Lower lobe of right lung (tissue), 2 donors: ENCODE measurements at regions not wholly inside any gene's neighbourhood (a gene's known extent, or its start where the extent isn't known, plus 50 kb on each side); places are given as distances from the start of the nearest gene placed in this dataset.
"Not testable (repeated sequence)": the region's sequence is repeated elsewhere in the genome, so short reads cannot be mapped to it uniquely, and the experiment has no call there.

Source experiments
- ATAC-seq, 2 donors: fragments of 200-7000 bp; cut with Tn5 transposase; one replicate each; pipeline ENCODE4 v1.9.1; 2020 to 2022; ENCODE audit warnings: mild to moderate bottlenecking in 2 of 2, moderate library complexity in 2 of 2
- DNase-seq: peaks from one replicate; pipeline ENCODE4 v3.0.0-alpha.2; 2020
- H3K27ac ChIP-seq: fragments of 200-600 bp; one replicate; pipeline ENCODE4 v1.8.0; 2022
- H3K27me3 ChIP-seq: fragments of 200-600 bp; one replicate; pipeline ENCODE4 v1.8.0; 2022; ENCODE audit warnings: low read depth
- H3K36me3 ChIP-seq: fragments of 200-600 bp; one replicate; pipeline ENCODE4 v1.8.0; 2022; ENCODE audit warnings: mild to moderate bottlenecking
- H3K4me1 ChIP-seq: fragments of 200-600 bp; one replicate; pipeline ENCODE4 v1.8.0; 2022
- H3K4me3 ChIP-seq: fragments of 200-600 bp; one replicate; pipeline ENCODE4 v1.8.0; 2022; ENCODE audit warnings: mild to moderate bottlenecking
- H3K9me3 ChIP-seq: fragments of 200-600 bp; one replicate; pipeline ENCODE4 v1.8.0; 2022
- intact Hi-C: fragments of 100-400 bp; cut with DNase I; formaldehyde crosslinking; loops from one replicate; pipeline ENCODE4 v1.11.0; 2022
- TF ChIP-seq, protein P1 (sequence below): fragments of 200-600 bp; IDR thresholded peaks from one replicate; pipeline ENCODE4 v1.8.0; 2022; ENCODE audit warnings: antibody characterized with exemption, mild to moderate bottlenecking
- donor health status: DM: no; HTN: yes; CAD: no; lungs with severe emphysema.

DNA sequence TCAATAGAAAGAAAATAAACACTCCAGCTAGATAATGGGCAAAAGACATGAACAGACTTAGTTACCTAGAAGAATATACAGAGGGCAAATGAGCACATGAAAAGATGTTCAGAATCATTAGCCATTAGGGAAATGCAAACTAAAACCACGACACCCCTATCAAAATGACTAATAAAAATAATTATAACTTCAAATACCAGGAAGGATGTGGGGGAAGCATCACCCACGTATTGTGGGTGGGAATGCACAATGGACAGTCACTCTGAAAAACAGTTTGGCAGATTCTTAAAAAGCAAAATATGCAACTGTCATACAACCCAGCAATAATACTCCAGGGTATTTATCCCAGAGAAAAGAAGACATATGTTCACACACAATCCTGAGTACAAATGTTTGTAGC, 92.6 kb downstream of the DLL1 start:
- TF ChIP-seq, protein P1, sequence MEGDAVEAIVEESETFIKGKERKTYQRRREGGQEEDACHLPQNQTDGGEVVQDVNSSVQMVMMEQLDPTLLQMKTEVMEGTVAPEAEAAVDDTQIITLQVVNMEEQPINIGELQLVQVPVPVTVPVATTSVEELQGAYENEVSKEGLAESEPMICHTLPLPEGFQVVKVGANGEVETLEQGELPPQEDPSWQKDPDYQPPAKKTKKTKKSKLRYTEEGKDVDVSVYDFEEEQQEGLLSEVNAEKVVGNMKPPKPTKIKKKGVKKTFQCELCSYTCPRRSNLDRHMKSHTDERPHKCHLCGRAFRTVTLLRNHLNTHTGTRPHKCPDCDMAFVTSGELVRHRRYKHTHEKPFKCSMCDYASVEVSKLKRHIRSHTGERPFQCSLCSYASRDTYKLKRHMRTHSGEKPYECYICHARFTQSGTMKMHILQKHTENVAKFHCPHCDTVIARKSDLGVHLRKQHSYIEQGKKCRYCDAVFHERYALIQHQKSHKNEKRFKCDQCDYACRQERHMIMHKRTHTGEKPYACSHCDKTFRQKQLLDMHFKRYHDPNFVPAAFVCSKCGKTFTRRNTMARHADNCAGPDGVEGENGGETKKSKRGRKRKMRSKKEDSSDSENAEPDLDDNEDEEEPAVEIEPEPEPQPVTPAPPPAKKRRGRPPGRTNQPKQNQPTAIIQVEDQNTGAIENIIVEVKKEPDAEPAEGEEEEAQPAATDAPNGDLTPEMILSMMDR: no peak
- DNase-seq: no peak
- Histone ChIP-seq H3K9me3 (peaks cover 13% of the 10 kb centered on the region), H3K36me3 (no peaks in the 10 kb centered on the region), H3K4me3 (no peak overlapping the region), H3K27ac (no peak overlapping the region), H3K27me3 (no peaks in the 10 kb centered on the region), H3K4me1 (no peaks in the 10 kb centered on the region)
- intact Hi-C loops: no loop called here
- ATAC-seq: no peak

DNA sequence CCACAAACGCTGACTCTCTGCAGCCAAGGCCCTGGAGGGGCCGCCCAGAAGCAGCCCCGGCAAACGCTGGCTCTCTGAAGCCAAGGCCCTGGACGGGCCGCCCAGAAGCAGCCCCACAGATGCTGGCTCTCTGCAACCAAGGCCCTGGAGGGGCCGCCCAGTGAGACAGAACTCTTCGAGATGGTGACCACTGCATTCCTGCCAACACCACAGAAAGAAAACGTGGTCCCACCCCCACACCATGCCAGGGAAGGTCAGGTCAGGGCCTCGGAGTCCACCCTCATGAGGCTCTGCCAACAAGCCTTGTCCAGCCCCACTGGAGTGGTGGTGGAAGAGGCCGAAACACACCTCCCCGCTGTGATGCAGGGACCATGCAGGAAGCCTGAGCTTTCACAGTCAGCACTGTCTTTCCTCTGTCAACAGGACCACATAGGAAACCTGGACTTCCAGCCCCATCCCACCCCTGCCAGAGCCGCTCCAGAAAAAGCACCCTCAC, 97.5 kb downstream of the DLL1 start:
- TF ChIP-seq, protein P1: no peak
- Histone ChIP-seq H3K27me3 (no peaks in the 10 kb centered on the region), H3K9me3 (peaks cover 13% of the 10 kb centered on the region), H3K27ac (no peak overlapping the region), H3K4me1 (no peaks in the 10 kb centered on the region), H3K36me3 (no peaks in the 10 kb centered on the region), H3K4me3 (no peak overlapping the region)
- DNase-seq (no peak), ATAC-seq (no peak)
- intact Hi-C loops: no loop called here

GRCh38 chr6:170192905-170193304, 98.0 kb downstream of the DLL1 start:
- intact Hi-C loops: no loop called here
- H3K27me3 ChIP-seq: no peaks in the 10 kb centered on the region
- H3K36me3 ChIP-seq: no peaks in the 10 kb centered on the region
- DNase-seq (no peak), ATAC-seq (no peak)
- H3K4me1 ChIP-seq: no peaks in the 10 kb centered on the region
- H3K4me3 ChIP-seq: no peak overlapping the region
- H3K9me3 ChIP-seq: peaks cover 13% of the 10 kb centered on the region
- TF ChIP-seq, protein P1: no peak
- H3K27ac ChIP-seq: no peak overlapping the region

DNA sequence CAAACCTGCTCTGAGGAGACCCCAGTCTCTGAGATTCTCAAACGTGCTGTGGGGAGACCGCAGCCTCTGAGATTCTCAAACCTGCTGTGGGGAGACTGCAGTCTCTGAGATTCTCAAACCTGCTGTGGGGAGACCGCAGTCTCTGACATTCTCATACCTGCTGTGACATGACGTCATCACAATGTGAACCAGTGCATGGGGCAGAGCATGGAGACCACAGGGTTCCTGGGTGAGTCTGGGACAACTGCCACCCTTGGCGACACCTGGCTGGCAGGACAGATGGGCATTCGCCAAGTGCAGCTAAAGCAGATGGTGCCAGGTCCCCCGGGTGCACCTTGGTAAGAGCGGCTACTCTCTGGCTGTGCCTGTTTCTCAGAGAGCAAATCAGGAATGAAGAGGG, 98.8 kb downstream of the DLL1 start:
- peaks cover 13% of the 10 kb centered on the region for H3K9me3 ChIP-seq
- H3K4me3 ChIP-seq, H3K36me3 ChIP-seq, H3K27me3 ChIP-seq, H3K4me1 ChIP-seq, H3K27ac ChIP-seq, intact Hi-C loops, DNase-seq, ATAC-seq: not testable (repeated sequence)

- TF ChIP-seq, protein P1: no peak
- H3K27ac ChIP-seq: no peak overlapping the region
- no peak overlapping the region for H3K4me3 ChIP-seq
- intact Hi-C loops: no loop called here
- H3K36me3 ChIP-seq: no peaks in the 10 kb centered on the region
- peaks cover 3% of the 10 kb centered on the region for H3K9me3 ChIP-seq
- DNase-seq (no peak), ATAC-seq (no peak)
- peaks cover 4% of the 10 kb centered on the region for H3K4me1 ChIP-seq
- no peaks in the 10 kb centered on the region for H3K27me3 ChIP-seq
Observed at GRCh38 chr6:170190046-170190445, 100.8 kb downstream of the DLL1 start.

DNA sequence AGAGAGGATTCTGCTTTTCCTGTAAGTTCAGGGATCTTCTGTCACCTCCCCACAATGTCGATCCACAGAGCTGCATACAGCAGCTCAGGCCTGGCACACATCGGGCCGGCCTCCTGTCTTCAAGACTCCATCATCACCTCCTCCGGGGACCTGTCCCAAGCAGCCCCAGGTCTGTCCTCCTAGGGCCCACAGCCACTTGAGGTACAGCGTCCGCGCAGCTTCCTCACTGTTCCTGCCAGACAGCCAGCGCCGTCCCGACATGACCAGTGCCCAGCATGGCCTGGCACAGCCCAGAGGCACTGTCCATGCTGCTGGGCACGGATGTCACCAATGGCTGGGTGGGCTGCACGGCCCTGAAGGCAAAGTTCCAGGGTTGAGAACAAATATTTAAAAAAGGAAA, 101.6 kb downstream of the DLL1 start:
- H3K4me3 ChIP-seq: no peak overlapping the region
- H3K27me3 ChIP-seq: no peaks in the 10 kb centered on the region
- peaks cover 4% of the 10 kb centered on the region for H3K4me1 ChIP-seq
- no peaks in the 10 kb centered on the region for H3K9me3 ChIP-seq
- H3K36me3 ChIP-seq: no peaks in the 10 kb centered on the region
- ATAC-seq (peak in 1 of 2 donors; percentile 27), DNase-seq (no peak)
- no peak overlapping the region for H3K27ac ChIP-seq
- intact Hi-C loops: no loop called here
- TF ChIP-seq, protein P1: no peak
